ENCODE measurements at regions not wholly inside any gene's neighbourhood (a gene's known extent, or its start where the extent isn't known, plus 50 kb on each side); places are given as distances from the start of the nearest gene placed in this dataset.

DNA sequence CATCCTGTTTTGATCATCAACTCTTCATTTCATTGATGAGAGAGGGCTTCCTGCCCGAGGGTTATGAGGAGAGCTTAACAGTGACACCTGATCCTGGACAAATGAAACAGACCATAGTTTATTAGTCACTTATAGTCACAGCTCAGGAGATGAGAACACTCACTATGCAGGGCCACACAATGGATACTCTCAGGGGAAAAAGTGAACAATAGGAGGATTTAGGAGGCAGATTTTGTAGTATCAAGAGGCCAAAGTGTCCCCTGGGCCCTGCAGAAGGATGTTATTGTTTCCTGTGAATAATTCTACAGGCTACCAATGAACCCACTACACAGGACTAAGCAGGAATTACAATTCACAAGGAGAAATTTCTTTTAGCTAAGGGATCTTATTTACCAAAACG, 772.8 kb upstream of the MAN1A1 start (continued):
- TF ChIP-seq, protein P1, sequence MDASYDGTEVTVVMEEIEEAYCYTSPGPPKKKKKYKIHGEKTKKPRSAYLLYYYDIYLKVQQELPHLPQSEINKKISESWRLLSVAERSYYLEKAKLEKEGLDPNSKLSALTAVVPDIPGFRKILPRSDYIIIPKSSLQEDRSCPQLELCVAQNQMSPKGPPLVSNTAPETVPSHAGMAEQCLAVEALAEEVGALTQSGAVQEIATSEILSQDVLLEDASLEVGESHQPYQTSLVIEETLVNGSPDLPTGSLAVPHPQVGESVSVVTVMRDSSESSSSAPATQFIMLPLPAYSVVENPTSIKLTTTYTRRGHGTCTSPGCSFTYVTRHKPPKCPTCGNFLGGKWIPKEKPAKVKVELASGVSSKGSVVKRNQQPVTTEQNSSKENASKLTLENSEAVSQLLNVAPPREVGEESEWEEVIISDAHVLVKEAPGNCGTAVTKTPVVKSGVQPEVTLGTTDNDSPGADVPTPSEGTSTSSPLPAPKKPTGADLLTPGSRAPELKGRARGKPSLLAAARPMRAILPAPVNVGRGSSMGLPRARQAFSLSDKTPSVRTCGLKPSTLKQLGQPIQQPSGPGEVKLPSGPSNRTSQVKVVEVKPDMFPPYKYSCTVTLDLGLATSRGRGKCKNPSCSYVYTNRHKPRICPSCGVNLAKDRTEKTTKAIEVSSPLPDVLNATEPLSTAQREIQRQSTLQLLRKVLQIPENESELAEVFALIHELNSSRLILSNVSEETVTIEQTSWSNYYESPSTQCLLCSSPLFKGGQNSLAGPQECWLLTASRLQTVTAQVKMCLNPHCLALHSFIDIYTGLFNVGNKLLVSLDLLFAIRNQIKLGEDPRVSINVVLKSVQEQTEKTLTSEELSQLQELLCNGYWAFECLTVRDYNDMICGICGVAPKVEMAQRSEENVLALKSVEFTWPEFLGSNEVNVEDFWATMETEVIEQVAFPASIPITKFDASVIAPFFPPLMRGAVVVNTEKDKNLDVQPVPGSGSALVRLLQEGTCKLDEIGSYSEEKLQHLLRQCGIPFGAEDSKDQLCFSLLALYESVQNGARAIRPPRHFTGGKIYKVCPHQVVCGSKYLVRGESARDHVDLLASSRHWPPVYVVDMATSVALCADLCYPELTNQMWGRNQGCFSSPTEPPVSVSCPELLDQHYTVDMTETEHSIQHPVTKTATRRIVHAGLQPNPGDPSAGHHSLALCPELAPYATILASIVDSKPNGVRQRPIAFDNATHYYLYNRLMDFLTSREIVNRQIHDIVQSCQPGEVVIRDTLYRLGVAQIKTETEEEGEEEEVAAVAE (CRISPR knock-in tag; IDR thresholded peaks at IDR 0.05; ENCODE audit: borderline replicate concordance) = no peak

DNA sequence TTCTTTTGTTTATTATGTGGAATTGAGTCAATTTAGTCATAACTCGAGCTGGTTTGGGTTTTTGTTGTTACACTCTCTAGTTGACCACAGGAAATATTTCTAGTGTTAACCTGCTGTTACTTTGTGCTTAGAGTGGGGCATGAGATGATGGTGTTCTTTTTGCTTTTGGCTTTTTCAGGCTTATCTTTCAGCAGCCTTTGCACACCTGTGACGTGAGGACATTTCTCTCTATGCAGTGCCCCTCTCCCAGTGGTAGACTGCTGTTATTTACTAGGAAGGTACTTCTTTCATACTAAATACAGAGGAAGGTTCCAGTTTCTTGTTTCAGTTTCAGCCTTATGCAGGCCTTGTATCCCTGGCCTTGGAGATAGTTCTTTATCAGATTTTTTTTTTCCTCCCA, 766.8 kb upstream of the MAN1A1 start:
- ATAC-seq (no peak), DNase-seq (ENCODE audit: low spot score) (no peak), FAIRE-seq (no peak)
- H3K27ac ChIP-seq (ENCODE audit: extremely low read length, insufficient read depth, low read length) = no peak overlapping the region
- no peaks in the 10 kb centered on the region for H3K4me1 ChIP-seq (ENCODE audit: insufficient read depth, low read length)
- intact Hi-C loops (cut with micrococcal nuclease; ENCODE audit: unreplicated experiment) (no loop called here), in situ Hi-C loops (cut with HindIII; ENCODE audit: extremely low pct_ligation_motif_present, low pct_unique_long_range_greater_than_20kb) (no loop called here)
- H3K27me3 ChIP-seq (ENCODE audit: control insufficient read depth in 1 of 2, insufficient read depth in 2 of 2, low read length in 2 of 2) = no peaks in the 10 kb centered on the region
- no peak overlapping the region for H2AFZ ChIP-seq (ENCODE audit: low read length)
- H3K79me2 ChIP-seq (ENCODE audit: insufficient read depth, low read length) = no peaks in the 10 kb centered on the region
- H3K9me3 ChIP-seq (ENCODE audit: low read length) = no peaks in the 10 kb centered on the region
- H3K9ac ChIP-seq (ENCODE audit: insufficient read depth, low read depth, low read length) = no peak overlapping the region
- H3K4me2 ChIP-seq (ENCODE audit: low read depth, low read length) = no peak overlapping the region
- ChIA-PET POLR2A (no interaction called here), CTCF (ENCODE audit: low intra/inter-chr PET ratio, low total read pairs) (no interaction called here)
- no peaks in the 10 kb centered on the region for H4K20me1 ChIP-seq (ENCODE audit: insufficient read depth, low read length)
- no peaks in the 10 kb centered on the region for H3K36me3 ChIP-seq (replicated peaks in 1 of 2; ENCODE audit: control insufficient read depth in 1 of 2, insufficient read depth in 2 of 2, low read length in 2 of 2)
- 85% methylated on average over 2 of the region's 2 CpGs for WGBS (ENCODE audit: low lambda C conversion rate)
- no TSS peak for BruUV-seq (replicated peaks)
- no peak overlapping the region for H3K4me3 ChIP-seq (replicated peaks in 1 of 3; ENCODE audit: insufficient read depth in 1 of 3, low read depth in 2 of 3, low read length in 3 of 3)
- TF ChIP-seq TSC22D2 (CRISPR knock-in tag; IDR thresholded peaks at IDR 0.05; ENCODE audit: borderline replicate concordance) (no peak), SNAPC2 (CRISPR knock-in tag; IDR thresholded peaks at IDR 0.05) (no peak), ZSCAN12 (CRISPR knock-in tag; IDR thresholded peaks at IDR 0.05) (no peak), ARHGAP35 (CRISPR knock-in tag; IDR thresholded peaks at IDR 0.05; ENCODE audit: borderline replicate concordance) (no peak), ZNF263 (CRISPR knock-in tag; IDR thresholded peaks at IDR 0.05) (no peak), FOXP1 (IDR thresholded peaks at IDR 0.05) (no peak), FOXP1 (CRISPR knock-in tag; IDR thresholded peaks at IDR 0.05) (no peak), ZSCAN20 (CRISPR knock-in tag; IDR thresholded peaks at IDR 0.05; ENCODE audit: borderline replicate concordance) (no peak), ELF1 (CRISPR knock-in tag; IDR thresholded peaks at IDR 0.05) (no peak)
- TF ChIP-seq, protein P2, sequence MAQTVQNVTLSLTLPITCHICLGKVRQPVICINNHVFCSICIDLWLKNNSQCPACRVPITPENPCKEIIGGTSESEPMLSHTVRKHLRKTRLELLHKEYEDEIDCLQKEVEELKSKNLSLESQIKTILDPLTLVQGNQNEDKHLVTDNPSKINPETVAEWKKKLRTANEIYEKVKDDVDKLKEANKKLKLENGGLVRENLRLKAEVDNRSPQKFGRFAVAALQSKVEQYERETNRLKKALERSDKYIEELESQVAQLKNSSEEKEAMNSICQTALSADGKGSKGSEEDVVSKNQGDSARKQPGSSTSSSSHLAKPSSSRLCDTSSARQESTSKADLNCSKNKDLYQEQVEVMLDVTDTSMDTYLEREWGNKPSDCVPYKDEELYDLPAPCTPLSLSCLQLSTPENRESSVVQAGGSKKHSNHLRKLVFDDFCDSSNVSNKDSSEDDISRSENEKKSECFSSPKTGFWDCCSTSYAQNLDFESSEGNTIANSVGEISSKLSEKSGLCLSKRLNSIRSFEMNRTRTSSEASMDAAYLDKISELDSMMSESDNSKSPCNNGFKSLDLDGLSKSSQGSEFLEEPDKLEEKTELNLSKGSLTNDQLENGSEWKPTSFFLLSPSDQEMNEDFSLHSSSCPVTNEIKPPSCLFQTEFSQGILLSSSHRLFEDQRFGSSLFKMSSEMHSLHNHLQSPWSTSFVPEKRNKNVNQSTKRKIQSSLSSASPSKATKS (CRISPR knock-in tag; IDR thresholded peaks at IDR 0.05) = no peak
- TF ChIP-seq, protein P3, sequence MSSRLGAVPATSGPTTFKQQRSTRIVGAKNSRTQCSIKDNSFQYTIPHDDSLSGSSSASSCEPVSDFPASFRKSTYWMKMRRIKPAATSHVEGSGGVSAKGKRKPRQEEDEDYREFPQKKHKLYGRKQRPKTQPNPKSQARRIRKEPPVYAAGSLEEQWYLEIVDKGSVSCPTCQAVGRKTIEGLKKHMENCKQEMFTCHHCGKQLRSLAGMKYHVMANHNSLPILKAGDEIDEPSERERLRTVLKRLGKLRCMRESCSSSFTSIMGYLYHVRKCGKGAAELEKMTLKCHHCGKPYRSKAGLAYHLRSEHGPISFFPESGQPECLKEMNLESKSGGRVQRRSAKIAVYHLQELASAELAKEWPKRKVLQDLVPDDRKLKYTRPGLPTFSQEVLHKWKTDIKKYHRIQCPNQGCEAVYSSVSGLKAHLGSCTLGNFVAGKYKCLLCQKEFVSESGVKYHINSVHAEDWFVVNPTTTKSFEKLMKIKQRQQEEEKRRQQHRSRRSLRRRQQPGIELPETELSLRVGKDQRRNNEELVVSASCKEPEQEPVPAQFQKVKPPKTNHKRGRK (CRISPR knock-in tag; IDR thresholded peaks at IDR 0.05) = no peak
- TF ChIP-seq, protein P4, sequence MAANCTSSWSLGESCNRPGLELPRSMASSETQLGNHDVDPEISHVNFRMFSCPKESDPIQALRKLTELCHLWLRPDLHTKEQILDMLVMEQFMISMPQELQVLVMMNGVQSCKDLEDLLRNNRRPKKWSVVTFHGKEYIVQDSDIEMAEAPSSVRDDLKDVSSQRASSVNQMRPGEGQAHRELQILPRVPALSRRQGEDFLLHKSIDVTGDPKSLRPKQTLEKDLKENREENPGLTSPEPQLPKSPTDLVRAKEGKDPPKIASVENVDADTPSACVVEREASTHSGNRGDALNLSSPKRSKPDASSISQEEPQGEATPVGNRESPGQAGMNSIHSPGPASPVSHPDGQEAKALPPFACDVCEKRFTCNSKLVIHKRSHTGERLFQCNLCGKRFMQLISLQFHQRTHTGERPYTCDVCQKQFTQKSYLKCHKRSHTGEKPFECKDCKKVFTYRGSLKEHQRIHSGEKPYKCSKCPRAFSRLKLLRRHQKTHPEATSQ (CRISPR knock-in tag; IDR thresholded peaks at IDR 0.05; ENCODE audit: borderline replicate concordance) = no peak
